ENCODE measurements at regions not wholly inside any gene's neighbourhood (a gene's known extent, or its start where the extent isn't known, plus 50 kb on each side); places are given as distances from the start of the nearest gene placed in this dataset.

GRCh38 chr13:81031996-81032395 is 691.1 kb upstream of the SPRY2 start:
- POLR2A ChIA-PET, result no interaction called here
- Histone ChIP-seq H3K27me3 (replicated peaks in 1 of 2; ENCODE audit: control insufficient read depth in 2 of 2, insufficient read depth in 2 of 2, low read length in 1 of 2) (no peaks in the 10 kb centered on the region), H2AFZ (ENCODE audit: control insufficient read depth, low read depth, low read length) (no peak overlapping the region), H3K9me3 (replicated peaks; ENCODE audit: control insufficient read depth, insufficient read depth, low read length) (no peaks in the 10 kb centered on the region; the same call in 2 of the 3 replicates), H3K4me2 (ENCODE audit: control insufficient read depth, insufficient read depth) (no peak overlapping the region), H3K79me2 (ENCODE audit: control insufficient read depth, insufficient read depth, low read length) (no peaks in the 10 kb centered on the region), H4K20me1 (ENCODE audit: control insufficient read depth, insufficient read depth) (no peaks in the 10 kb centered on the region), H3K36me3 (ENCODE audit: control insufficient read depth in 2 of 2, insufficient read depth in 2 of 2, low read length in 1 of 2) (no peaks in the 10 kb centered on the region), H3K4me1 (ENCODE audit: control insufficient read depth, insufficient read depth, low read length) (no peaks in the 10 kb centered on the region), H3K4me3 (no peak overlapping the region), H3K27ac (ENCODE audit: control insufficient read depth, insufficient read depth) (no peak overlapping the region), H3K9ac (ENCODE audit: control insufficient read depth, insufficient read depth, low read length) (no peak overlapping the region)
- DNase-seq (ENCODE audit: low read depth, low spot score) (no peak), FAIRE-seq (no peak), ATAC-seq (no peak)
- CTCF ChIA-PET, result no interaction called here
- SMC1A ChIA-PET (ENCODE audit: uncharacterized antibody, unreplicated experiment), result no interaction called here
- RAD21 ChIA-PET (ENCODE audit: unreplicated experiment), result no interaction called here
- no TSS peak for BruUV-seq (replicated peaks)
- intact Hi-C loops (cut with micrococcal nuclease; ENCODE audit: unreplicated experiment), result no loop called here
- in situ Hi-C loops (cut with MboI), result no loop called here
- 0% methylated on average over 1 of the region's 1 CpG for WGBS (ENCODE audit: insufficient coverage, insufficient replicate concordance, low lambda C conversion rate, missing lambda C conversion rate)
- TF ChIP-seq MTA3 (IDR thresholded peaks at IDR 0.05; ENCODE audit: borderline replicate concordance, low read length) (no peak), TCF12 (IDR thresholded peaks at IDR 0.05; ENCODE audit: low read depth, low read length) (no peak), E4F1 (IDR thresholded peaks at IDR 0.05; ENCODE audit: borderline replicate concordance, partially characterized antibody) (no peak), SKIL (IDR thresholded peaks at IDR 0.05; ENCODE audit: low read depth, poor library complexity, severe bottlenecking) (no peak), ETV6 (conservative IDR thresholded peaks at IDR 0.05 in 1 of 2, IDR thresholded peaks at IDR 0.05 in 1 of 2; ENCODE audit: borderline replicate concordance in 1 of 2, low read depth in 1 of 2) (no peak), CHD4 (IDR thresholded peaks at IDR 0.05) (no peak), NR2C2 (IDR thresholded peaks at IDR 0.05; ENCODE audit: borderline replicate concordance, control insufficient read depth, insufficient read length, low read depth) (no peak), BCLAF1 (IDR thresholded peaks at IDR 0.05) (no peak), NFXL1 (IDR thresholded peaks at IDR 0.05; ENCODE audit: borderline replicate concordance) (no peak), TCF3 (IDR thresholded peaks at IDR 0.05; ENCODE audit: borderline replicate concordance, insufficient read depth, low read depth, low read length) (no peak), GABPA (IDR thresholded peaks at IDR 0.05; ENCODE audit: low read depth) (no peak), ZBTB40 (IDR thresholded peaks at IDR 0.05; ENCODE audit: borderline replicate concordance) (no peak)

All from GM12878 (cell line).